Neural cell (in vitro differentiated cells): ENCODE measurements at regions not wholly inside any gene's neighbourhood (a gene's known extent, or its start where the extent isn't known, plus 50 kb on each side); places are given as distances from the start of the nearest gene placed in this dataset.

Experiments
- EP300 ChIP-seq: fragments of 450-650 bp; conservative IDR thresholded peaks from 2 replicates; pipeline ENCODE4 v1.6.1; 2014; ENCODE audit warnings: antibody characterized with exemption, mild to moderate bottlenecking, moderate library complexity; ENCODE audit not compliant: poor library complexity, severe bottlenecking
- MXI1 ChIP-seq: fragments of 450-650 bp; conservative IDR thresholded peaks from 2 replicates; pipeline ENCODE4 v1.6.1; 2014; ENCODE audit warnings: antibody characterized with exemption, mild to moderate bottlenecking; ENCODE audit not compliant: poor library complexity, severe bottlenecking
- POLR2AphosphoS5 ChIP-seq: IDR thresholded peaks from 2 replicates; pipeline ENCODE4 v1.6.1; 2012
- SMC3 ChIP-seq: fragments of 450-650 bp; conservative IDR thresholded peaks from 2 replicates; pipeline ENCODE4 v1.6.1; 2014; ENCODE audit warnings: antibody characterized with exemption, mild to moderate bottlenecking, moderate library complexity; ENCODE audit not compliant: poor library complexity
- TAF1 ChIP-seq: IDR thresholded peaks from 2 replicates; pipeline ENCODE4 v1.6.1; 2012; ENCODE audit warnings: low read depth
- TF ChIP-seq, protein P1 (sequence below): fragments of 450-650 bp; IDR thresholded peaks from 2 replicates; pipeline ENCODE4 v1.5.1; 2014; ENCODE audit warnings: antibody characterized with exemption, mild to moderate bottlenecking, moderate library complexity; ENCODE audit not compliant: poor library complexity, severe bottlenecking

DNA sequence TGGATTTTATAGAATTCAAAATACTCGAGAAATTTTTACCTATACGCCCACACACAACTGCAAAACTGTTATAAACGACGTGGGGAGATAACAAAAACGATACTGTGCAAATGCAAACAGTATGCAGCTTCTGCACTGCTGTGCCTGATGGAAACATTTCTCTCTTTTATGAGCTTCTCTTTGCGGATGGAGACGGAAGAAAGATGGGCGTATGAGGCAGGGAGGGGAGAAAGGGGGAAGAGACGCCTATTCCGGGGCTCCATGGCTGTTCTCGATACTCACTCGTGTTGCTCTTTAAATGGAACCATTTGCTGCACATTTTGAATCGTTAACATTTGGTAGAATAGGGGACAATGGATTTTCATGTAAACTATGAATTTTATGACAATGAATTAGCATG is 69.1 kb upstream of the EXOC2 start:
- TF ChIP-seq, protein P1, sequence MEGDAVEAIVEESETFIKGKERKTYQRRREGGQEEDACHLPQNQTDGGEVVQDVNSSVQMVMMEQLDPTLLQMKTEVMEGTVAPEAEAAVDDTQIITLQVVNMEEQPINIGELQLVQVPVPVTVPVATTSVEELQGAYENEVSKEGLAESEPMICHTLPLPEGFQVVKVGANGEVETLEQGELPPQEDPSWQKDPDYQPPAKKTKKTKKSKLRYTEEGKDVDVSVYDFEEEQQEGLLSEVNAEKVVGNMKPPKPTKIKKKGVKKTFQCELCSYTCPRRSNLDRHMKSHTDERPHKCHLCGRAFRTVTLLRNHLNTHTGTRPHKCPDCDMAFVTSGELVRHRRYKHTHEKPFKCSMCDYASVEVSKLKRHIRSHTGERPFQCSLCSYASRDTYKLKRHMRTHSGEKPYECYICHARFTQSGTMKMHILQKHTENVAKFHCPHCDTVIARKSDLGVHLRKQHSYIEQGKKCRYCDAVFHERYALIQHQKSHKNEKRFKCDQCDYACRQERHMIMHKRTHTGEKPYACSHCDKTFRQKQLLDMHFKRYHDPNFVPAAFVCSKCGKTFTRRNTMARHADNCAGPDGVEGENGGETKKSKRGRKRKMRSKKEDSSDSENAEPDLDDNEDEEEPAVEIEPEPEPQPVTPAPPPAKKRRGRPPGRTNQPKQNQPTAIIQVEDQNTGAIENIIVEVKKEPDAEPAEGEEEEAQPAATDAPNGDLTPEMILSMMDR, result no peak
- TF ChIP-seq EP300, result no peak
- no peak for TF ChIP-seq POLR2AphosphoS5
- TF ChIP-seq MXI1, result no peak
- TF ChIP-seq TAF1, result no peak
- no peak for TF ChIP-seq SMC3
